Mesothelial cell of epicardium (in vitro differentiated cells): ENCODE measurements at regions not wholly inside any gene's neighbourhood (a gene's known extent, or its start where the extent isn't known, plus 50 kb on each side); places are given as distances from the start of the nearest gene placed in this dataset.
A peak's percentile ranks its signal among the peaks of the same experiment; 100 is the strongest.

Source experiments
- DNase-seq, 2 experiments: peaks; one replicate each; pipeline ENCODE4 v3.0.0; 2021; ENCODE audit warnings: low spot score in 2 of 2; ENCODE audit not compliant: unreplicated experiment in 2 of 2
- H3K27ac Mint-ChIP-seq: 2 replicates; pipeline ENCODE4 v1.8.0; 2021; ENCODE audit warnings: mixed read lengths
- H3K27me3 Mint-ChIP-seq: 2 replicates; pipeline ENCODE4 v1.8.0; 2021; ENCODE audit warnings: low read depth, mixed read lengths
- H3K36me3 Mint-ChIP-seq: 2 replicates; pipeline ENCODE4 v1.8.0; 2021; ENCODE audit warnings: mixed read lengths
- H3K4me1 Mint-ChIP-seq: 2 replicates; pipeline ENCODE4 v1.8.0; 2021; ENCODE audit warnings: mixed read lengths
- H3K4me3 Mint-ChIP-seq: 2 replicates; pipeline ENCODE4 v1.8.0; 2021; ENCODE audit warnings: mild to moderate bottlenecking, moderate library complexity, mixed read lengths
- H3K9me3 Mint-ChIP-seq: 2 replicates; pipeline ENCODE4 v1.8.0; 2021; ENCODE audit warnings: mixed read lengths
- TF ChIP-seq, protein P1 (sequence below): fragments of 200-600 bp; sonication (generic); IDR thresholded peaks from one replicate; pipeline ENCODE4 v1.5.0; 2021; ENCODE audit warnings: antibody characterized with exemption; ENCODE audit not compliant: unreplicated experiment

- Mint-ChIP-seq H3K4me1 (peaks cover 2% of the 10 kb centered on the region), H3K27ac (peak overlapping the region; percentile 38), H3K36me3 (no peaks in the 10 kb centered on the region), H3K4me3 (no peak overlapping the region), H3K27me3 (no peaks in the 10 kb centered on the region), H3K9me3 (peaks cover 29% of the 10 kb centered on the region)
- no peak for DNase-seq
- TF ChIP-seq, protein P1, sequence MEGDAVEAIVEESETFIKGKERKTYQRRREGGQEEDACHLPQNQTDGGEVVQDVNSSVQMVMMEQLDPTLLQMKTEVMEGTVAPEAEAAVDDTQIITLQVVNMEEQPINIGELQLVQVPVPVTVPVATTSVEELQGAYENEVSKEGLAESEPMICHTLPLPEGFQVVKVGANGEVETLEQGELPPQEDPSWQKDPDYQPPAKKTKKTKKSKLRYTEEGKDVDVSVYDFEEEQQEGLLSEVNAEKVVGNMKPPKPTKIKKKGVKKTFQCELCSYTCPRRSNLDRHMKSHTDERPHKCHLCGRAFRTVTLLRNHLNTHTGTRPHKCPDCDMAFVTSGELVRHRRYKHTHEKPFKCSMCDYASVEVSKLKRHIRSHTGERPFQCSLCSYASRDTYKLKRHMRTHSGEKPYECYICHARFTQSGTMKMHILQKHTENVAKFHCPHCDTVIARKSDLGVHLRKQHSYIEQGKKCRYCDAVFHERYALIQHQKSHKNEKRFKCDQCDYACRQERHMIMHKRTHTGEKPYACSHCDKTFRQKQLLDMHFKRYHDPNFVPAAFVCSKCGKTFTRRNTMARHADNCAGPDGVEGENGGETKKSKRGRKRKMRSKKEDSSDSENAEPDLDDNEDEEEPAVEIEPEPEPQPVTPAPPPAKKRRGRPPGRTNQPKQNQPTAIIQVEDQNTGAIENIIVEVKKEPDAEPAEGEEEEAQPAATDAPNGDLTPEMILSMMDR, result no peak
Observed at GRCh38 chr1:95742591-95743089, 508.6 kb downstream of the RWDD3 start.

DNA sequence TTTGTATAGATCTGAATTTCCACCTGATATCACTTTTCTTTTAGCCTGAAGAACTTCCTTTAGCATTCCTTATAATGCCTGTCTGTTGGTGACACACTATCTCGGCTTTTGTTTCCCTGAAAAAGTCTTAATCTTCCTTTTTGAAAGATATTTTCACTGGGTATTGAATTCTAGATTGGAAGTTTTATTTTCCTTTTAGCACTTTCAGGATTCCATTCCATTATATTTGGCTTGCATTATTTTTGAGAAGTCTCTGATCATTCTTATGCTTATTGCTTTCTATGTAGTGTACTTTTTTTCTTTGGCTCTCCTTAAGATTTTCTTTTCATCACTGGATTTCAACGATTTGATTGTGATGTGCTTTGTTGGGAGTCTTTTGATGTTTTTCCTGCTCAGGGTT is 510.7 kb downstream of the RWDD3 start:
- Mint-ChIP-seq H3K4me3 (no peak overlapping the region), H3K4me1 (peaks cover 2% of the 10 kb centered on the region), H3K36me3 (no peaks in the 10 kb centered on the region), H3K9me3 (peaks cover 16% of the 10 kb centered on the region), H3K27me3 (no peaks in the 10 kb centered on the region), H3K27ac (no peak overlapping the region)
- no peak for DNase-seq
- TF ChIP-seq, protein P1, result no peak

DNA sequence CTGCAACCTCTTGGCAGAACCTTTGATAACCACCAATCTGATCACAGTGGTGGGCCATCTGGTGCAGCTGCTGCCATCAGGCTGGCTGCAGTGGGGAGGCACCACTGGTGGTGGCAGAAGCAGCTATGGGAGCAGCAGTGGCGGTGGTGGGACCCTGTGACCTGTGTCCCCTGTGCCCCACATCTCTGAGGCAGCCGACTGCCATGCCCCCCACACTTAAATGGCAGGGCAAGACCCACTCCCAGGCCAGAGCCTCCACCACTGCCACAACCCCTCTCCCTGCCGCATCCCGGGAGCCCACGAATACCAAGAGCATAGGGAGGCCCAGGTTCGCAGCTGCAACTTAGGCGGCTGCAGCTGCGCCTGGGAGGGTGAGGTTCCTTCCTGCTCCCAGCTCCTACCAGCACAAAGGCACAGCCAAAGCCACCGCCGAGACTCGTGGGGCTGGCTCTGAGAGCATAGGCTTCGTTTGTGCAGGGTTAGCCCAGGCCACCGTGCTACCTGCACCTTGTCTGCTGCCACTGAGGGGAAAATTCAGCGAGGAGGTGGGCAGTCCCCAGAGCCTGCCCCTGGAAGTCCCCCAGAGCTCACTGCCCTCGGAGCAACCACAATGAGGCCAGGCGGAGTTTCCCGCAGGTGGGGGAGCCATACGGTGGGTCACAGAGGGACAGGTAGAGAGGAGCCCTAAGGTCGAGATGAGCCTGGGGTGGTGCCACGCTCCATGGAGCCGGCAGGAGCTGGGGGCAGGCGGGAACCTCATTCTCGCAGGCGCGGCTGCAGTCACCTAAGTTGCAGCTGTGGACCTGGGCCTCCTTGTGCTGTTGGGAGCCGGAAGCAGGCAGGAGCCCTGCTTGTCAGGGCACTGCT is 518.7 kb downstream of the RWDD3 start:
- Mint-ChIP-seq H3K9me3 (peaks cover 24% of the 10 kb centered on the region), H3K4me1 (no peaks in the 10 kb centered on the region), H3K36me3 (peaks cover 2% of the 10 kb centered on the region), H3K27ac (no peak overlapping the region), H3K27me3 (no peaks in the 10 kb centered on the region), H3K4me3 (no peak overlapping the region)
- TF ChIP-seq, protein P1, result no peak
- DNase-seq, result no peak

DNA sequence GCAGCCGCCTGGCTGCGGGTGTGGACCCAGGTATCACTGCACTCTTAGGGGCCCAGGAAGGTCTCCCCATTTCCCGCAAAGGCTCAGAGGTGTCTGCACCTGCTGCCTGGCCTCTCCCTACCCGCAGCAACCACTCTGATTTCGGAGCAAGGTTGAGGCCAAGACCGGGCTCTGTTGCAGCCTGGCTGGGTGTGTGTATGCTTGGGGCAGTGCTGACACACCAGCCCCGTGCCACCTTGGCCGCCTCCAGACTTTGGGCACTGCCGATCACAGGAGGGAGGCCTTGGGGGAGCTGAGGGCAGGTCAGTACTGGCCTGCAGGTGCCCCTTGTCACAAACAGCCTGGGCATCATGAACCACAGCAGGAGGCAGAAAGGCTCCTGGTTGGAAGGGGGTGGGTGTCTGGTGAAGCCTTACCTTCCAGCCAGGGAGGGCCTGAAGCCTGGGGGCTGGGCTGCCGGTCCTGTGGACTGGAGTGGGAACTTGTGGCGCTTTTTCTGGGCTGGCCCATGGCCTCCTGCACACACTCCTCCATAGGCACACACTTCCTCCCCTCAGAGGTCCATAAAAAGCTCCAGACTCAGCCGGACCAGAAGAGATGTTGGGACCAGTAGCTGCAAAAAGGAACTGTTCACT is 519.5 kb downstream of the RWDD3 start:
- peaks cover 24% of the 10 kb centered on the region for H3K9me3 Mint-ChIP-seq
- TF ChIP-seq, protein P1, result no peak
- DNase-seq, result no peak
- no peaks in the 10 kb centered on the region for H3K27me3 Mint-ChIP-seq
- H3K27ac Mint-ChIP-seq, result no peak overlapping the region
- peaks cover 2% of the 10 kb centered on the region for H3K36me3 Mint-ChIP-seq
- H3K4me3 Mint-ChIP-seq, result no peak overlapping the region
- H3K4me1 Mint-ChIP-seq, result no peaks in the 10 kb centered on the region

GRCh38 chr1:95754412-95754811 is 520.4 kb downstream of the RWDD3 start:
- H3K27me3 Mint-ChIP-seq, result no peaks in the 10 kb centered on the region
- H3K4me3 Mint-ChIP-seq, result no peak overlapping the region
- TF ChIP-seq, protein P1, result no peak
- peaks cover 2% of the 10 kb centered on the region for H3K36me3 Mint-ChIP-seq
- H3K4me1 Mint-ChIP-seq, result no peaks in the 10 kb centered on the region
- no peak overlapping the region for H3K27ac Mint-ChIP-seq
- peaks cover 27% of the 10 kb centered on the region for H3K9me3 Mint-ChIP-seq
- DNase-seq, result no peak
